CD14-positive monocyte (primary cell): ENCODE measurements at regions not wholly inside any gene's neighbourhood (a gene's known extent, or its start where the extent isn't known, plus 50 kb on each side); places are given as distances from the start of the nearest gene placed in this dataset.

Experiments used
- DNase-seq, 3 donors: peaks; one replicate each; pipeline ENCODE4 v3.0.0-alpha.2; 2011 to 2022
- H2AFZ ChIP-seq: 2 replicates; pipeline ENCODE4 v1.6.0; 2012; ENCODE audit warnings: mild to moderate bottlenecking, low read depth, low read length, inconsistent platforms; ENCODE audit not compliant: insufficient read depth, poor library complexity, severe bottlenecking
- H3K27ac ChIP-seq, 2 donors: 1 replicate in 1 of 2; 2 replicates in 1 of 2; pipeline ENCODE4 v1.5.1; 2012 to 2013; ENCODE audit warnings: low read length in 2 of 2, control low read depth in 1 of 2, inconsistent platforms in 1 of 2, low read depth in 1 of 2, mild to moderate bottlenecking in 1 of 2
- H3K27me3 ChIP-seq, 2 donors: one replicate each; pipeline versions ENCODE4 v1.6.0 to v1.6.1; 2011 to 2013; ENCODE audit warnings: low read length in 2 of 2; ENCODE audit not compliant: control insufficient read depth in 2 of 2, insufficient read depth in 2 of 2
- H3K36me3 ChIP-seq, 2 donors: replicated peaks in 1 of 2; 1 replicate in 1 of 2; 2 replicates in 1 of 2; pipeline versions ENCODE4 v1.5.1 to v1.6.1; 2012 to 2013; ENCODE audit warnings: low read length in 2 of 2, control low read depth in 1 of 2, inconsistent platforms in 1 of 2, mild to moderate bottlenecking in 1 of 2; ENCODE audit not compliant: insufficient read depth in 2 of 2, control insufficient read depth in 1 of 2
- H3K4me1 ChIP-seq, 2 donors: 1 replicate in 1 of 2; 2 replicates in 1 of 2; pipeline versions ENCODE4 v1.5.1 to v1.6.1; 2012 to 2013; ENCODE audit warnings: low read length in 2 of 2, control low read depth in 1 of 2, inconsistent platforms in 1 of 2, mild to moderate bottlenecking in 1 of 2, moderate library complexity in 1 of 2; ENCODE audit not compliant: insufficient read depth in 2 of 2, control insufficient read depth in 1 of 2
- H3K4me2 ChIP-seq: replicated peaks from 2 replicates; pipeline ENCODE3; 2012; ENCODE audit warnings: low read length, moderate library complexity, mild to moderate bottlenecking; ENCODE audit not compliant: poor library complexity, severe bottlenecking; ENCODE audit errors: extremely low read depth
- H3K4me3 ChIP-seq, 3 experiments: fragments of 200-600 bp in 1 of 3; sonication (generic) in 1 of 3; replicated peaks in 1 of 3; 1 replicate in 2 of 3; 2 replicates in 1 of 3; pipeline ENCODE4 v1.5.1; 2011 to 2013; ENCODE audit warnings: low read length in 3 of 3, mild to moderate bottlenecking in 3 of 3, control low read depth in 2 of 3, low read depth in 2 of 3, inconsistent platforms in 1 of 3, moderate library complexity in 1 of 3
- H3K79me2 ChIP-seq: 2 replicates; pipeline ENCODE4 v1.6.0; 2012; ENCODE audit warnings: mild to moderate bottlenecking, control low read depth, inconsistent platforms, low read length, moderate library complexity; ENCODE audit not compliant: insufficient read depth
- H3K9ac ChIP-seq: 2 replicates; pipeline ENCODE4 v1.6.0; 2017; ENCODE audit warnings: low read length, mild to moderate bottlenecking; ENCODE audit not compliant: insufficient read depth, poor library complexity, severe bottlenecking
- H3K9me3 ChIP-seq, 2 donors: replicated peaks in 1 of 2; 1 replicate in 1 of 2; 2 replicates in 1 of 2; pipeline versions ENCODE4 v1.5.1 to v1.6.1; 2012 to 2013; ENCODE audit warnings: low read length in 2 of 2, control low read depth in 1 of 2; ENCODE audit not compliant: control insufficient read depth in 1 of 2, insufficient read depth in 1 of 2
- H4K20me1 ChIP-seq: 2 replicates; pipeline ENCODE4 v1.6.0; 2012; ENCODE audit warnings: mild to moderate bottlenecking, low read length, control low read depth, moderate library complexity; ENCODE audit not compliant: insufficient read depth
- H3K27ac Mint-ChIP-seq, 7 donors: one replicate each; pipeline ENCODE4 v1.8.0; 2020; ENCODE audit warnings: mild to moderate bottlenecking in 7 of 7, mixed read lengths in 7 of 7, moderate library complexity in 6 of 7, inconsistent platforms in 2 of 7
- H3K27me3 Mint-ChIP-seq, 3 donors: one replicate each; pipeline ENCODE4 v1.8.0; 2021 to 2022; ENCODE audit warnings: low read depth in 3 of 3, mild to moderate bottlenecking in 3 of 3, mixed read lengths in 3 of 3, moderate library complexity in 3 of 3, inconsistent platforms in 1 of 3
- H3K36me3 Mint-ChIP-seq, 2 donors: one replicate each; pipeline ENCODE4 v1.8.0; 2020; ENCODE audit warnings: mixed read lengths in 2 of 2, inconsistent platforms in 1 of 2, mild to moderate bottlenecking in 1 of 2
- H3K4me1 Mint-ChIP-seq: one replicate; pipeline ENCODE4 v1.8.0; 2020; ENCODE audit warnings: mild to moderate bottlenecking, mixed read lengths
- H3K4me3 Mint-ChIP-seq, 2 donors: one replicate each; pipeline ENCODE4 v1.8.0; 2020; ENCODE audit warnings: mild to moderate bottlenecking in 2 of 2, mixed read lengths in 2 of 2, moderate library complexity in 1 of 2
- H3K9me3 Mint-ChIP-seq, 7 donors: one replicate each; pipeline ENCODE4 v1.8.0; 2020 to 2022; ENCODE audit warnings: mixed read lengths in 7 of 7, mild to moderate bottlenecking in 6 of 7, moderate library complexity in 6 of 7, inconsistent platforms in 2 of 7
- CTCF ChIP-seq: fragments of 200-600 bp; IDR thresholded peaks from one replicate; pipeline ENCODE4 v1.8.0; 2022; ENCODE audit warnings: antibody characterized with exemption, mild to moderate bottlenecking
- WGBS: methylation state at CpG from one replicate; pipeline ENCODE4 v1.1.5; 2013; ENCODE audit warnings: missing lambda C conversion rate; ENCODE audit not compliant: insufficient coverage; 5-methylcytosine and 5-hydroxymethylcytosine counted together
- intact Hi-C, 2 donors: fragments of 100-400 bp; cut with micrococcal nuclease; formaldehyde crosslinking; loops; one replicate each; pipeline versions ENCODE4 v1.15.0 to v1.15.1; 2023

GRCh38 chr22:47839595-47840227 lies 1077.3 kb downstream of the TBC1D22A start:
- Mint-ChIP-seq H3K27ac (no peak overlapping the region), H3K4me3 (peak overlapping the region in 1 of 2 donors; percentile 6), H3K36me3 (no peaks in the 10 kb centered on the region), H3K27me3 (peaks cover 5 to 6% (median 6%) of the 10 kb centered on the region in 3 donors), H3K4me1 (no peaks in the 10 kb centered on the region), H3K9me3 (peaks cover 0 to 2% (median 0%) of the 10 kb centered on the region in 7 donors)
- no peak overlapping the region for H2AFZ ChIP-seq
- H3K27ac ChIP-seq = no peak overlapping the region
- no peaks in the 10 kb centered on the region for H3K79me2 ChIP-seq
- H3K9me3 ChIP-seq = no peaks in the 10 kb centered on the region
- H4K20me1 ChIP-seq = no peaks in the 10 kb centered on the region
- no peak for TF ChIP-seq CTCF
- no peak overlapping the region for H3K9ac ChIP-seq
- no peak overlapping the region for H3K4me2 ChIP-seq
- DNase-seq = no peak
- no peaks in the 10 kb centered on the region for H3K36me3 ChIP-seq
- WGBS = 79% methylated on average over 10 of the region's 13 CpGs
- intact Hi-C loops = no loop called here
- H3K4me3 ChIP-seq = no peak overlapping the region
- no peaks in the 10 kb centered on the region for H3K4me1 ChIP-seq
- H3K27me3 ChIP-seq = no peaks in the 10 kb centered on the region

GRCh38 chr22:47837703-47838102 lies 1075.3 kb downstream of the TBC1D22A start:
- intact Hi-C loops = no loop called here
- no peaks in the 10 kb centered on the region for H4K20me1 ChIP-seq
- no peak overlapping the region for H3K4me2 ChIP-seq
- H3K9me3 Mint-ChIP-seq = peaks cover 0 to 2% (median 0%) of the 10 kb centered on the region in 7 donors
- no peak overlapping the region for H3K4me3 ChIP-seq
- no peak overlapping the region for H3K4me3 Mint-ChIP-seq
- H3K9me3 ChIP-seq = no peaks in the 10 kb centered on the region
- DNase-seq = no peak
- no peaks in the 10 kb centered on the region for H3K4me1 ChIP-seq
- H3K27ac Mint-ChIP-seq = peak overlapping the region in 1 of 7 donors; percentile 25
- H3K9ac ChIP-seq = no peak overlapping the region
- H3K79me2 ChIP-seq = no peaks in the 10 kb centered on the region
- 83% methylated on average over 1 of the region's 3 CpGs for WGBS
- no peak overlapping the region for H3K27ac ChIP-seq
- no peak for TF ChIP-seq CTCF
- H3K36me3 ChIP-seq = no peaks in the 10 kb centered on the region
- no peaks in the 10 kb centered on the region for H3K27me3 ChIP-seq
- H3K27me3 Mint-ChIP-seq = peaks cover 5 to 9% (median 6%) of the 10 kb centered on the region in 3 donors
- no peak overlapping the region for H2AFZ ChIP-seq
- H3K4me1 Mint-ChIP-seq = no peaks in the 10 kb centered on the region
- no peaks in the 10 kb centered on the region for H3K36me3 Mint-ChIP-seq
